ENCODE measurements at regions not wholly inside any gene's neighbourhood (a gene's known extent, or its start where the extent isn't known, plus 50 kb on each side); places are given as distances from the start of the nearest gene placed in this dataset.

- H3K4me3 ChIP-seq (ENCODE audit: low read length) = no peak overlapping the region
- H3K4me1 ChIP-seq (ENCODE audit: insufficient read depth, low read length) = peaks cover 8% of the 10 kb centered on the region; the same call in 1 of the 2 replicates
- H3K36me3 ChIP-seq (ENCODE audit: insufficient read depth, low read depth, low read length) = no peaks in the 10 kb centered on the region
- no peaks in the 10 kb centered on the region for H3K27me3 ChIP-seq (ENCODE audit: insufficient read depth, low read length)
- no peak overlapping the region for H3K9ac ChIP-seq (ENCODE audit: low read depth, low read length)
- no peak overlapping the region for H3K27ac ChIP-seq (ENCODE audit: low read length)
- no peaks in the 10 kb centered on the region for H3K9me3 ChIP-seq (ENCODE audit: insufficient read depth, low read depth, low read length)
These were observed 328.9 kb upstream of the TBL1XR1 start for GRCh38 chr3:177525987-177526712.

- no peaks in the 10 kb centered on the region for H3K9me3 ChIP-seq (ENCODE audit: insufficient read depth, low read depth, low read length)
- H3K27me3 ChIP-seq (ENCODE audit: insufficient read depth, low read length) = no peaks in the 10 kb centered on the region
- no peak overlapping the region for H3K27ac ChIP-seq (ENCODE audit: low read length)
- no peaks in the 10 kb centered on the region for H3K36me3 ChIP-seq (ENCODE audit: insufficient read depth, low read depth, low read length)
- H3K4me3 ChIP-seq (ENCODE audit: low read length) = no peak overlapping the region
- no peak overlapping the region for H3K9ac ChIP-seq (ENCODE audit: low read depth, low read length)
- no peaks in the 10 kb centered on the region for H3K4me1 ChIP-seq (ENCODE audit: insufficient read depth, low read length)
These were observed 329.9 kb upstream of the TBL1XR1 start for GRCh38 chr3:177527182-177527581.

- Histone ChIP-seq H3K9me3 (ENCODE audit: insufficient read depth, low read depth, low read length) (no peaks in the 10 kb centered on the region), H3K9ac (ENCODE audit: low read depth, low read length) (no peak overlapping the region), H3K4me3 (ENCODE audit: low read length) (no peak overlapping the region), H3K27ac (ENCODE audit: low read length) (no peak overlapping the region), H3K4me1 (ENCODE audit: insufficient read depth, low read length) (no peaks in the 10 kb centered on the region), H3K36me3 (ENCODE audit: insufficient read depth, low read depth, low read length) (no peaks in the 10 kb centered on the region), H3K27me3 (ENCODE audit: insufficient read depth, low read length) (no peaks in the 10 kb centered on the region)
These were observed 331.2 kb upstream of the TBL1XR1 start for GRCh38 chr3:177528306-177529070.

- no peak overlapping the region for H3K27ac ChIP-seq (ENCODE audit: low read length)
- H3K9me3 ChIP-seq (ENCODE audit: insufficient read depth, low read depth, low read length) = no peaks in the 10 kb centered on the region
- H3K27me3 ChIP-seq (ENCODE audit: insufficient read depth, low read length) = no peaks in the 10 kb centered on the region
- no peak overlapping the region for H3K9ac ChIP-seq (ENCODE audit: low read depth, low read length)
- H3K36me3 ChIP-seq (ENCODE audit: insufficient read depth, low read depth, low read length) = no peaks in the 10 kb centered on the region
- no peak overlapping the region for H3K4me3 ChIP-seq (ENCODE audit: low read length)
- H3K4me1 ChIP-seq (ENCODE audit: insufficient read depth, low read length) = no peaks in the 10 kb centered on the region
These were observed 331.8 kb upstream of the TBL1XR1 start for GRCh38 chr3:177529071-177529550.

GRCh38 chr3:177529716-177530335, 332.5 kb upstream of the TBL1XR1 start:
- H3K27me3 ChIP-seq (ENCODE audit: insufficient read depth, low read length) = no peaks in the 10 kb centered on the region
- no peaks in the 10 kb centered on the region for H3K36me3 ChIP-seq (ENCODE audit: insufficient read depth, low read depth, low read length)
- H3K9me3 ChIP-seq (ENCODE audit: insufficient read depth, low read depth, low read length) = no peaks in the 10 kb centered on the region
- no peak overlapping the region for H3K4me3 ChIP-seq (ENCODE audit: low read length)
- H3K27ac ChIP-seq (ENCODE audit: low read length) = no peak overlapping the region
- H3K4me1 ChIP-seq (ENCODE audit: insufficient read depth, low read length) = no peaks in the 10 kb centered on the region
- no peak overlapping the region for H3K9ac ChIP-seq (ENCODE audit: low read depth, low read length)

- no peak overlapping the region for H3K4me3 ChIP-seq (ENCODE audit: low read length)
- no peaks in the 10 kb centered on the region for H3K36me3 ChIP-seq (ENCODE audit: insufficient read depth, low read depth, low read length)
- no peak overlapping the region for H3K27ac ChIP-seq (ENCODE audit: low read length)
- H3K4me1 ChIP-seq (ENCODE audit: insufficient read depth, low read length) = no peaks in the 10 kb centered on the region
- H3K9ac ChIP-seq (ENCODE audit: low read depth, low read length) = no peak overlapping the region
- no peaks in the 10 kb centered on the region for H3K27me3 ChIP-seq (ENCODE audit: insufficient read depth, low read length)
- no peaks in the 10 kb centered on the region for H3K9me3 ChIP-seq (ENCODE audit: insufficient read depth, low read depth, low read length)
These were observed 333.6 kb upstream of the TBL1XR1 start for GRCh38 chr3:177530908-177531307.

- no peaks in the 10 kb centered on the region for H3K9me3 ChIP-seq (ENCODE audit: insufficient read depth, low read depth, low read length)
- H3K9ac ChIP-seq (ENCODE audit: low read depth, low read length) = no peak overlapping the region
- no peaks in the 10 kb centered on the region for H3K36me3 ChIP-seq (ENCODE audit: insufficient read depth, low read depth, low read length)
- no peak overlapping the region for H3K27ac ChIP-seq (ENCODE audit: low read length)
- H3K27me3 ChIP-seq (ENCODE audit: insufficient read depth, low read length) = no peaks in the 10 kb centered on the region
- no peak overlapping the region for H3K4me3 ChIP-seq (ENCODE audit: low read length)
- peaks cover 19% of the 10 kb centered on the region; the same call in 1 of the 2 replicates for H3K4me1 ChIP-seq (ENCODE audit: insufficient read depth, low read length)
These were observed 339.6 kb upstream of the TBL1XR1 start for GRCh38 chr3:177536873-177537272.

GRCh38 chr3:177537612-177538011, 340.3 kb upstream of the TBL1XR1 start:
- no peak overlapping the region for H3K27ac ChIP-seq (ENCODE audit: low read length)
- H3K4me3 ChIP-seq (ENCODE audit: low read length) = no peak overlapping the region
- H3K9ac ChIP-seq (ENCODE audit: low read depth, low read length) = no peak overlapping the region
- H3K27me3 ChIP-seq (ENCODE audit: insufficient read depth, low read length) = no peaks in the 10 kb centered on the region
- no peaks in the 10 kb centered on the region for H3K9me3 ChIP-seq (ENCODE audit: insufficient read depth, low read depth, low read length)
- peaks cover 19% of the 10 kb centered on the region; the same call in 1 of the 2 replicates for H3K4me1 ChIP-seq (ENCODE audit: insufficient read depth, low read length)
- no peaks in the 10 kb centered on the region for H3K36me3 ChIP-seq (ENCODE audit: insufficient read depth, low read depth, low read length)

- Histone ChIP-seq H3K27me3 (ENCODE audit: insufficient read depth, low read length) (no peaks in the 10 kb centered on the region), H3K27ac (ENCODE audit: low read length) (no peak overlapping the region), H3K36me3 (ENCODE audit: insufficient read depth, low read depth, low read length) (no peaks in the 10 kb centered on the region), H3K9me3 (ENCODE audit: insufficient read depth, low read depth, low read length) (no peaks in the 10 kb centered on the region), H3K4me1 (ENCODE audit: insufficient read depth, low read length) (peaks cover 19% of the 10 kb centered on the region; the same call in 1 of the 2 replicates), H3K4me3 (ENCODE audit: low read length) (no peak overlapping the region), H3K9ac (ENCODE audit: low read depth, low read length) (no peak overlapping the region)
These were observed 340.9 kb upstream of the TBL1XR1 start for GRCh38 chr3:177538048-177538749.

- H3K27ac ChIP-seq (ENCODE audit: low read length) = no peak overlapping the region
- H3K9me3 ChIP-seq (ENCODE audit: insufficient read depth, low read depth, low read length) = no peaks in the 10 kb centered on the region
- H3K9ac ChIP-seq (ENCODE audit: low read depth, low read length) = no peak overlapping the region
- H3K4me1 ChIP-seq (ENCODE audit: insufficient read depth, low read length) = peaks cover 19% of the 10 kb centered on the region; the same call in 1 of the 2 replicates
- H3K4me3 ChIP-seq (ENCODE audit: low read length) = no peak overlapping the region
- no peaks in the 10 kb centered on the region for H3K36me3 ChIP-seq (ENCODE audit: insufficient read depth, low read depth, low read length)
- no peaks in the 10 kb centered on the region for H3K27me3 ChIP-seq (ENCODE audit: insufficient read depth, low read length)
These were observed 341.8 kb upstream of the TBL1XR1 start for GRCh38 chr3:177538750-177539730.
